ENCODE measurements at regions not wholly inside any gene's neighbourhood (a gene's known extent, or its start where the extent isn't known, plus 50 kb on each side); places are given as distances from the start of the nearest gene placed in this dataset.

- DNase-seq (ENCODE audit: low read depth, low spot score), result no peak
Observed at GRCh38 chr4:175376287-175376977, 435.6 kb downstream of the GPM6A start.

- no peak for DNase-seq (ENCODE audit: low read depth, low spot score)
Observed at GRCh38 chr4:175377203-175377602, 434.9 kb downstream of the GPM6A start.

- DNase-seq (ENCODE audit: low read depth, low spot score), result no peak
Observed at GRCh38 chr4:175378372-175378771, 433.7 kb downstream of the GPM6A start.

- DNase-seq (ENCODE audit: low read depth, low spot score), result no peak
Observed at GRCh38 chr4:175380841-175381240, 431.2 kb downstream of the GPM6A start.

DNA sequence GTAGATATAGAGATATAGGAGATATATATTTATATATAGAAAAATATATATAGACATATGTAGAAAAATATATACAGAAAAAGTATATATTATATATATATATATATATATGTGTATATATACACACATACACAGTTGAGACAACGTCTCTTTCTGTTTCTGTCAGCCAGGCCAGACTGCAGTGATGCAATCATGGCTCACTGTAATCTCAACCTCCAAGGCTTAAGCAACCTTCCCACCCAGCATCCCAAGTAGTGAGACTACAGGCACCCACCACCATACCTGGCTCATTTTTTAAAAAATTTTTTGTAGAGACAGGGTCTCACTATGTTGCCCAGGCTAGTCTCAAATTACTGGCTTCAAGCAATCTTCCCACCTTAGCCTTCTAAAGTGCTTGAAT is 426.3 kb downstream of the GPM6A start:
- DNase-seq (ENCODE audit: low read depth, low spot score), result no peak

DNA sequence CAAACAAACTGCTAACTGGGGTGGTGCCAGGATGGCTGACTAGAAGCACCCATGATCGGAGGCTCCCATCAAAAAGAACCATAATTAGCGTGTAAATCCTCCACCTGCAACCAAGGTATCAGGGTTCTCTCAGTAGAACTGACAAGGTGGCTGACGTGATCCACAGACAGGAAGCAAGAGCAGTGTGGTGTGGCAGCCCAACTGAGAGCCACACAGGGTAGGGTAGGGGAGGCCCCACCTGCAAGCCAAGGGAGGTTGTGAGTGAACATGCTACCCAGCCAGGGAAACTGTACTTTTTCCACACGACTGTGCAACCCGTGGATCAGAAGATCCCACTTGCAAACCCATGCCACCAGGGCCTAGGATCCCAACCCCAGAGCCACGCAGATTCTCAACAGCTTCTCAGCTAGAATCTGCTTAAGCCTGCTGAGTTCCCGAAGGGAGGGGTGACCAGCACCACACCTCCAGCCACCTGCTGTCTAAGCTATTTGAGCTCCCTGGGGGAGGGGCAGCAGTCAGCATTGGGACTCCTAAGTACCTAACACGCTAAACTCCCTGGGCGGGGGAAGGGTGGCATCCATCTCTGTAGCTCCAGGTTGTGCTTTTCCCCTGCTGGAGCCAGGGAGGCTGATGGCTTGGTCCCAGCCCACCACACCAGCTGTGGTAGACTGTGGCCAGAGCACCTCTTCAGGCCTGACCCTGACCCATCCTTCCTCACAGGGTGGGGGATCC is 425.1 kb downstream of the GPM6A start:
- DNase-seq (ENCODE audit: low read depth, low spot score), result no peak

DNA sequence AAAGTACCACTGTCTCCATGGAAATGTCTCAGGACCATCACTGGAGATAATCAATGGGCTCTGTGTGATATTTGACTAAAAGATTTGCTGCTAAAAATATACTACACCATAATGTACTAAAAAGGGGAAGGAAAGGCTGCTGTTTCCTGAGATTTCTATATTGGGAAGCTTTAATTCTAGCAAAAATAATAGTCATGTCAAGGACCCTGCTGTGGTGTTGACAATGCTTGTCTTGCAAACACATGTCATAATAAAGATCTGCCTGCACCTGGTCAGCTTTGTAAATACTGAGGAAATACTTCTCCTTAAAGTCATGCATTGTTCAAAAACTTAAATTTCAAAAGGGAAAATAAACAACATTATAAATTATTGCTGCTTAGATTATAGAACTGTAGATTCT is 417.9 kb downstream of the GPM6A start:
- no peak for DNase-seq (ENCODE audit: low read depth, low spot score)

DNA sequence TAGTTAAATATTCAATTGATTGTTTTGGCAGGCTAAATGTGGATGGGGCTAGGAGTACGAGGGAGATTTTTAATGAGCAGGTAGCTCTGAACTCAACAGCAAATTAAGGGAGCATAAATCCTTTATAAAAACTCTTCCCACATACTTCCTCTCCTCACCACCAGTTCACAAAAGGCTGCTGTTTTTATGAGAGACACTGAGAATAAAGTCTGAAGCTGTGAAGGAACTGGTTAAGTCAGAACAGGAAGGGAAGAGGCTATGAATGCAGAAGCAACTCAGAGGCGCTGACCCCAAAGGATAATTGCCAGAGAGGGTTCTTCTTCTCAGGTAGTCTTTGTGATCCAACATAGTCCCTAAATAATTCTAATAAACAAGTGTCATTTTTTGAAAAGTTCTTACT is 406.1 kb downstream of the GPM6A start:
- DNase-seq (ENCODE audit: low read depth, low spot score), result no peak

DNA sequence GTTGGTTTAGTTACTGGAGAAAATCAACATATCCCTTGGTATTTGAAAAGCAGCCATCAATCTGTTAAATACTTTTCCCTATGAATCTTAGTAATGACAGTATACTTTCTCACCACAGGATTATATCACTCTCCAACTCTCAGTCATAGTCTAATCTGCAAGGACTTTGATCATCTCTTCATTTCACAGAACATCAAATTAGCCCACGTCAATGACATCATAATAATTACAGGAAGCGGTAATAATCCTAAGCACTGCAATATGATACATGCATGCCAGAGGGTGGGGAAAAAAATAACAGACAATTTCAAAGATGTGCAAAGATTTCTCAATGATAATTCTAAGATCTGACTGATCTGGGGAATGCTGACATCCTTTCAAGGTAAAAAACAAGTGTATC is 404.1 kb downstream of the GPM6A start:
- no peak for DNase-seq (ENCODE audit: low read depth, low spot score)

- no peak for DNase-seq (ENCODE audit: low read depth, low spot score)
Observed at GRCh38 chr4:175411251-175411650, 400.8 kb downstream of the GPM6A start.

- DNase-seq (ENCODE audit: low read depth, low spot score), result no peak
Observed at GRCh38 chr4:175412161-175412560, 399.9 kb downstream of the GPM6A start.

DNA sequence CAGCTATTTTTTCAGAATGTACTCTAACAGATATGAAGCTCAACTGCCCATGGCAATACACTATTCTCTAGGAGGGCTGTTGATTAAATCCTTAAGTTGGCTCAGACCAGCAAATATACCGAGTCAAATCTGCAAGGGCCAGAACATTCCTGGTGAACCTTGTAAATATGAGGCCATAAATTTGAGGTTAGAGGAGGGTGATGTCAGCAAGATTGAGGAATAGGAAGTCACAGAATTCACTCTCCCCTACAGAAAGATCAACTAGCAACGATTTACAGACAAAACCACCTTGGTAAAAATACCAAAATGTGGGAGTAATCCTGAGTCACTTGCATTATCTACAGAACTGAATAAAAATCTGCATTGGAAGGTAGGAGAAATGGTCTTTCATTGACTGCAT is 399.3 kb downstream of the GPM6A start:
- no peak for DNase-seq (ENCODE audit: low read depth, low spot score)

GRCh38 chr4:175413561-175413960 is 398.5 kb downstream of the GPM6A start:
- no peak for DNase-seq (ENCODE audit: low read depth, low spot score)

GRCh38 chr4:175414602-175415001 is 397.5 kb downstream of the GPM6A start:
- no peak for DNase-seq (ENCODE audit: low read depth, low spot score)

DNA sequence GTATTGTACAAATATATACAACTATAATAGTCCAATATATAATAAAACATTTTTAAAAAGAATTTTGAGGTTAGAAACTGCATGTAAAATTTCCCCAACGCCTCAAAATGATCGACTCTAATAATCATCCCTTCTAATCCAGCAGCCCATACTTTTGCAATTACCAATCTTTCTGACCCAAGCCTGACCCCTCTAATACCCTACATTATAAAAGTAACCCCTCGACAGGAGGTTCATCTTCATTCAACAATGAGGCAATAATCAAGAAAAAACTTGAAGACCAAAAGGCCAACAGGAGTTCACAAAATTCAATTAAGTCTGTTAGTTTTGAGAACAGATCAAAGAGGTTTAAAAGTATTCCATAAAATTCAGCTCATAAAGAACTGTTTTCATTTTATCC is 393.5 kb downstream of the GPM6A start:
- DNase-seq (ENCODE audit: low read depth, low spot score), result no peak

DNA sequence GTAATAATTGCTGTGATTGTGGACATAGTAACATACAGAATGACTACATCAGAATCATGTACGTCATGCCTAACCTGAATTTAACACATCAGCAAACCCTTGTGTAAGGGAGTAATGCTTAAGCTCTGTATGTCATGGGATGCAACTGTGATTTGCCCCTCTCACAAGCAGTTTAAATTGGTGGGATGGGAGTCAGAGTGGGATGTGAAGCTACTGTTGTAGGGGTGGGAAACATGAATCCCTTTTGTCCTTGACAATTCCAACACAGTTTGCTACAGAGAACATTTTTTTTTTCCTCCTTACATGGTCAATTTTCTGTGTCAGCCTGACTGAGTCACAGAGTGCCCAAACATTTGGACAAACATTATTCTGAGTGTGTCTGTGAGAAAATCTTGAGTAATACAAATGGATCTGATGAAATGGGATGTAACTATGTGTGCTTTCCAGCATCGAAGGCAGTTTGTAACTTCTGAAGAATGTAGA is 392.8 kb downstream of the GPM6A start:
- DNase-seq (ENCODE audit: low read depth, low spot score), result peak; percentile 40

DNA sequence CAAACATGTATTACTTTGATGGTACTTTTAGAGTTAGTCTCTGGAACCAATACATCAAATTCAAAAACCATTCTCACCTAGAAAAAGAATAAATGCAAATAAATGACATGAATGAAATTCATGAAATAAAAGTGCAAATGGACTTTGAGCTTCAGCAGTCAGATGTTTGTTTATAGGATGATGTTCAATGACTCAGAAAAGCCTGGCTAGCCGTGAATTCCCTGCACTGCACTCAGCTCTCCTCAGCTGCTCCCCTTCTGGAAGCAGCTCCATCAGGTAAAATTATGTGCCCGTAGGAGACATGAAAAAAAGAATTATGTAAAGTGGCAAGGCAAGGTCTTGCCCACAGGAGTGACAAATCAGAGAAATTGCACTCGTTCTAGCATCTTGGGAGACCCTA is 390.6 kb downstream of the GPM6A start:
- no peak for DNase-seq (ENCODE audit: low read depth, low spot score)

- DNase-seq (ENCODE audit: low read depth, low spot score), result no peak
Observed at GRCh38 chr4:175422331-175422730, 389.7 kb downstream of the GPM6A start.

DNA sequence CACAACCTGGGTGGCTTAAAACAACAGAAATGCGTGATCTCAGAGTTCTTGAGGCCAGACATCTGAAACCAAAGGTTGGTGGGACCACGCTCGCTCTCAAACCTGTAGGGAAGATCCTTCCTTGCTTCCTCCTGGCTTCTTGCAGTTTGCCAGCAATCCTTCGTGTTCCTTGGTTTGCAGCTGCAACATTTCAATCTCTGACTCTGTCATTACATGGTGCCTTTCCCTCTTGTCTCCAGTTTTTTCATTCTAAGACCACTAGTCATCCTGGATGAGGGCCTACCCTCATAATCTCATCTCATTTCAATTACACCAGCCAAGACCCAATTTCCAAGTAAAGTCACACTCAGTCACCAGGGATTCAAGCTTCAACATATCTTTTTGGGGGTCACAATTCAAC is 388.0 kb downstream of the GPM6A start:
- no peak for DNase-seq (ENCODE audit: low read depth, low spot score)

DNA sequence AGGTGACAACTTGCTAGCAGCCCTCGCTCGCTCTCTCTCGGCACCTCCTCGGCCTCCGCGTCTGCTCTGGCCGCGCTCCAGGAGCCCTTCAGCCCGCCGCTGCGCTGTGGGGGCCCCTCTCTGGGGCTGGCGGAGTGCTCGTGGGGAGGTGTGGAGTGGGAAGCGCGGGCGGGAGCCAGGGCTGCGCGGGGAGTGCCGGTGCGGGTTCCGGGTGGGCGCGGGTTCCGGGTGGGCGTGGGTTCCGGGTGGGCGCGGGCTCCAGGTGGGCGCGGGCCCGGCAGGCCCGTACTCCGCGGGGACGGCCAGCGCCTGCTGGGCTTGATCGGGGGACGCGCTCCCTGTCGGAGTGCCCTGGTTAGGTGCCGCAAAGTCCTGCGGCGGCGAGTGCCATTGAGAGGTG is 384.3 kb downstream of the GPM6A start:
- no peak for DNase-seq (ENCODE audit: low read depth, low spot score)

- no peak for DNase-seq (ENCODE audit: low read depth, low spot score)
Observed at GRCh38 chr4:175431694-175432093, 380.4 kb downstream of the GPM6A start.

GRCh38 chr4:175435381-175435783 is 376.7 kb downstream of the GPM6A start:
- DNase-seq (ENCODE audit: low read depth, low spot score), result no peak

- no peak for DNase-seq (ENCODE audit: low read depth, low spot score)
Observed at GRCh38 chr4:175436196-175436595, 375.9 kb downstream of the GPM6A start.
